ENCODE measurements at regions not wholly inside any gene's neighbourhood (a gene's known extent, or its start where the extent isn't known, plus 50 kb on each side); places are given as distances from the start of the nearest gene placed in this dataset.

GRCh38 chr1:234748066-234748465 is 138.1 kb upstream of the IRF2BP2 start:
- DNase-seq (no peak), ATAC-seq (ENCODE audit: poor library complexity) (no peak)
- ChIA-PET POLR2A (no interaction called here), CTCF (no interaction called here)
- Histone ChIP-seq H3K27ac (ENCODE audit: low read depth in 1 of 2, low read length in 2 of 2) (no peak overlapping the region), H3K36me3 (ENCODE audit: insufficient read depth, low read length) (no peaks in the 10 kb centered on the region), H3K4me3 (ENCODE audit: low read length) (no peak overlapping the region), H3K9me3 (ENCODE audit: control insufficient read depth in 1 of 2, insufficient read depth in 1 of 2, low read length in 2 of 2) (no peaks in the 10 kb centered on the region), H3K4me1 (ENCODE audit: insufficient read depth, low read length) (no peaks in the 10 kb centered on the region), H3K27me3 (ENCODE audit: control insufficient read depth in 1 of 2, insufficient read depth in 2 of 2, low read length in 2 of 2) (no peaks in the 10 kb centered on the region)
- H3K4me1 Mint-ChIP-seq (ENCODE audit: low read depth), result no peaks in the 10 kb centered on the region
- H3K9me3 Mint-ChIP-seq, result no peaks in the 10 kb centered on the region
- H3K4me3 Mint-ChIP-seq, result no peak overlapping the region
- no peaks in the 10 kb centered on the region for H3K36me3 Mint-ChIP-seq (ENCODE audit: low read depth)
- TF ChIP-seq, protein P1, sequence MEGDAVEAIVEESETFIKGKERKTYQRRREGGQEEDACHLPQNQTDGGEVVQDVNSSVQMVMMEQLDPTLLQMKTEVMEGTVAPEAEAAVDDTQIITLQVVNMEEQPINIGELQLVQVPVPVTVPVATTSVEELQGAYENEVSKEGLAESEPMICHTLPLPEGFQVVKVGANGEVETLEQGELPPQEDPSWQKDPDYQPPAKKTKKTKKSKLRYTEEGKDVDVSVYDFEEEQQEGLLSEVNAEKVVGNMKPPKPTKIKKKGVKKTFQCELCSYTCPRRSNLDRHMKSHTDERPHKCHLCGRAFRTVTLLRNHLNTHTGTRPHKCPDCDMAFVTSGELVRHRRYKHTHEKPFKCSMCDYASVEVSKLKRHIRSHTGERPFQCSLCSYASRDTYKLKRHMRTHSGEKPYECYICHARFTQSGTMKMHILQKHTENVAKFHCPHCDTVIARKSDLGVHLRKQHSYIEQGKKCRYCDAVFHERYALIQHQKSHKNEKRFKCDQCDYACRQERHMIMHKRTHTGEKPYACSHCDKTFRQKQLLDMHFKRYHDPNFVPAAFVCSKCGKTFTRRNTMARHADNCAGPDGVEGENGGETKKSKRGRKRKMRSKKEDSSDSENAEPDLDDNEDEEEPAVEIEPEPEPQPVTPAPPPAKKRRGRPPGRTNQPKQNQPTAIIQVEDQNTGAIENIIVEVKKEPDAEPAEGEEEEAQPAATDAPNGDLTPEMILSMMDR (IDR thresholded peaks at IDR 0.05), result no peak
- H3K27ac Mint-ChIP-seq, result no peak overlapping the region
- intact Hi-C loops (cut with DNase I, micrococcal nuclease), result no loop called here
- H3K27me3 Mint-ChIP-seq, result no peaks in the 10 kb centered on the region

DNA sequence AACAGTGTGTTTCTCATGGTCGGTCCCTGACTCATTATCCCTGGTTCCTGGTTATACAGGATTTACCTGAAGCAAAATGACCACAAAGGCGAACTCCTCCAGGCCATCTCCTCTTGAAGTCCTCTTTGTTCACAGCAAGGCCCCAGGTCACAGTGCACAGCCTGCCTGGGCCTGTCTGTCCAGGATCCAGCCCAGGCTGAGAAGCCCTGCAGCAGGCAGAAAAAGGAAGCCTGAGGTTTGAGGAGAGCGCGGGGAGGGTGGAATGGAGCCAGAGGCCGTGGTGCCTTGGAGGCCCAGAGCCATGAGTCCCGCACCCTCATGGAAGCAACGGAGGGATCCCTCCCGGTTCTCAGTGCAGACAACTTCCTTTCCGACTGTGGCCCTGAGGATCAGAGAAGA is 136.8 kb upstream of the IRF2BP2 start:
- no peaks in the 10 kb centered on the region for H3K36me3 ChIP-seq (ENCODE audit: insufficient read depth, low read length)
- DNase-seq, result no peak
- intact Hi-C loops (cut with DNase I, micrococcal nuclease), result no loop called here
- H3K4me1 Mint-ChIP-seq (ENCODE audit: low read depth), result no peaks in the 10 kb centered on the region
- POLR2A ChIA-PET, result interaction anchor here (1.0 kb wide), 1 partner anchor 23 kb away, joined by 4 read pairs; no protein-coding TSS in a partner anchor
- ATAC-seq (ENCODE audit: poor library complexity), result no peak
- CTCF ChIA-PET, result no interaction called here
- no peaks in the 10 kb centered on the region for H3K27me3 ChIP-seq (ENCODE audit: control insufficient read depth in 1 of 2, insufficient read depth in 2 of 2, low read length in 2 of 2)
- H3K27me3 Mint-ChIP-seq, result no peaks in the 10 kb centered on the region
- no peaks in the 10 kb centered on the region for H3K36me3 Mint-ChIP-seq (ENCODE audit: low read depth)
- no peak overlapping the region for H3K4me3 ChIP-seq (ENCODE audit: low read length)
- no peak overlapping the region for H3K4me3 Mint-ChIP-seq
- H3K9me3 Mint-ChIP-seq, result no peaks in the 10 kb centered on the region
- TF ChIP-seq, protein P1 (IDR thresholded peaks at IDR 0.05), result no peak
- H3K27ac Mint-ChIP-seq, result no peak overlapping the region
- H3K27ac ChIP-seq (ENCODE audit: low read depth in 1 of 2, low read length in 2 of 2), result no peak overlapping the region
- H3K4me1 ChIP-seq (ENCODE audit: insufficient read depth, low read length), result no peaks in the 10 kb centered on the region
- H3K9me3 ChIP-seq (ENCODE audit: control insufficient read depth in 1 of 2, insufficient read depth in 1 of 2, low read length in 2 of 2), result no peaks in the 10 kb centered on the region

DNA sequence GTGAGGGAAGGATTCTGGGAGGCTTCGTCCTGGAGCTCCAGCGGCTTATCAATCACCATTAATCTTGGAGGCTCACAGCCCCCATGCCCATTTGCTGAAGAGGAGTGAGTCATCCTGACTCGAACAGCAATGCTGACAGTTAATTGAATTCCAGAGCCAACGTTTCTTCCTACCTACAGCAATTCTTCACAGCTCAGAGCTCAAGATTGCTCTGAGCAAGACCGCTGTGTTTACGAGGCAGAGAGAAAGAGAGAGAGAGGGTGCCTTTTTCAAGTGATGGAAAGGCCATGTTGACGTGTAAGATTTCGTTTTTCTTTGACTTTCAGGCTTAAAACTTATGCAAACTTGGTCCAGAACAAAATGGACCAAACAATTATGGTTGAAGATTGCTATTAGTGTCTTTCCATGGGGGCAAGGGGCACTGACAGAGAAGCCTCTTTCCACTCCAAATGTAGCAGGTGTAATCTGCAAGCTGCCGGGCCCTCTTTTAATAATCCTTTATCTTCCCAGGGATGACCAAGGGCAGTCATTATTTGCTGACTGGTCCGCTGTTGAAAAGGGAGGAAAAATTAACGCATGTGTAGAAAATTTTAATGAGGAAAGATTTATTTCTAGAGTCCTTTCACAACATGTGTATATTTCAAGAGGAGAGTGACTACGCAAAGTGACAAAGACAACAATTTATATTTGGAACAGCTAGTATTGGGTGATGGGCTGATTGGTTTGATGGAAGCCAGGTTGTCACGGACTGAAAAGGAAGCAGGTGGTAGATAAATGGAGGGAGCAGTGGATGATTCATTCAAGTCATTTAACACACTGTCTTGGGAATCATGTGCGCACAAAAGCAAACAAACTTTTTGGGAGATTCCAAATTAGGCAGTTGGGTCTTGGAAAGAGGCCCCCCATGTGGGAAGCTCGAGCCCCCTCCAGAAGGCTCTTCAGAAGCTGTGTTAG is 136.1 kb upstream of the IRF2BP2 start:
- Mint-ChIP-seq H3K4me1 (ENCODE audit: low read depth) (no peaks in the 10 kb centered on the region), H3K36me3 (ENCODE audit: low read depth) (no peaks in the 10 kb centered on the region), H3K27me3 (no peaks in the 10 kb centered on the region), H3K9me3 (no peaks in the 10 kb centered on the region), H3K27ac (no peak overlapping the region), H3K4me3 (no peak overlapping the region)
- no peaks in the 10 kb centered on the region for H3K27me3 ChIP-seq (ENCODE audit: control insufficient read depth in 1 of 2, insufficient read depth in 2 of 2, low read length in 2 of 2)
- POLR2A ChIA-PET, result interaction anchor here (1.0 kb wide), 1 partner anchor 22 kb away, joined by 4 read pairs; no protein-coding TSS in a partner anchor
- no peaks in the 10 kb centered on the region for H3K4me1 ChIP-seq (ENCODE audit: insufficient read depth, low read length)
- H3K36me3 ChIP-seq (ENCODE audit: insufficient read depth, low read length), result no peaks in the 10 kb centered on the region
- H3K9me3 ChIP-seq (ENCODE audit: control insufficient read depth in 1 of 2, insufficient read depth in 1 of 2, low read length in 2 of 2), result no peaks in the 10 kb centered on the region
- ATAC-seq (ENCODE audit: poor library complexity) (no peak), DNase-seq (no peak)
- H3K4me3 ChIP-seq (ENCODE audit: low read length), result no peak overlapping the region
- intact Hi-C loops (cut with DNase I, micrococcal nuclease), result no loop called here
- CTCF ChIA-PET, result no interaction called here
- H3K27ac ChIP-seq (ENCODE audit: low read depth in 1 of 2, low read length in 2 of 2), result no peak overlapping the region
- TF ChIP-seq, protein P1 (IDR thresholded peaks at IDR 0.05), result no peak
